GM12872 (cell line): ENCODE measurements at regions not wholly inside any gene's neighbourhood (a gene's known extent, or its start where the extent isn't known, plus 50 kb on each side); places are given as distances from the start of the nearest gene placed in this dataset.

Experiments used
- TF ChIP-seq, protein P1 (sequence below): IDR thresholded peaks from 3 replicates; pipeline ENCODE4 v1.5.1; 2011; ENCODE audit warnings: low read depth, mild to moderate bottlenecking, low read length, moderate library complexity; ENCODE audit not compliant: insufficient read depth

DNA sequence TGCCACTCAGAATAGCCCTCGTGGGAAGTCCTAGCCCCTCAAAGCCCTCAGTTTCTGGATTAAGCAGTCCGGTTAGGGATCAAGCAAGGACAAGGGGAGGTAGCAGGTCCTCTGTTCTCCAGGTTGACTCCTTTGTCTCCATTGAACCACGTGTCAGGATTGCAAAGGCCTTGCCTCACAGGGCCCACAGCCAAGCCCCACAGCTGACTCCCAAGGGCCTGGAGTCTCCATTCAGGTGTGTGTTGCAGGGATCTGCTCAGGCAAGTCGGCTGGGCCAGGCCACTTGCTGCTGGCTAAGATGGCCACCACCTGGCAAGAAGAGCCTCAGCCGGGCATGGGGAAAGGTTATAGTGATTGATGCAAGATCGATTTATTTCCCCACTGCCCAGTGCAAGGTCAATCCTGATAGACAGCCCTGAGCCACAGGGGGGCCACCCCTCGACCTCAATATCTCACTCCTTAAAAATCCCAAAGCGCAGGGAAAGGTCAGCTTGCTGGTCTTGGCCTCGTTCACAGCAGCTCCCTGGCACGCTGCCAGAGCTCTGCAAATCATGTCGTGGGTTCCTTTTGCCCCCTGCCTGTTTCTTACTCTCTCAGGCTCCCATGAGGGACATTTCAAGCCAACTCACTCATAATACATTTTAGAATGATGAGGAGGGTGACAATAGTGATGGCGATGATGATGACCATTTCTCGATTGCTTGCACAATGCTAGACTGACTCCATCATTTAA, 75.9 kb downstream of the EDN3 start:
- TF ChIP-seq, protein P1, sequence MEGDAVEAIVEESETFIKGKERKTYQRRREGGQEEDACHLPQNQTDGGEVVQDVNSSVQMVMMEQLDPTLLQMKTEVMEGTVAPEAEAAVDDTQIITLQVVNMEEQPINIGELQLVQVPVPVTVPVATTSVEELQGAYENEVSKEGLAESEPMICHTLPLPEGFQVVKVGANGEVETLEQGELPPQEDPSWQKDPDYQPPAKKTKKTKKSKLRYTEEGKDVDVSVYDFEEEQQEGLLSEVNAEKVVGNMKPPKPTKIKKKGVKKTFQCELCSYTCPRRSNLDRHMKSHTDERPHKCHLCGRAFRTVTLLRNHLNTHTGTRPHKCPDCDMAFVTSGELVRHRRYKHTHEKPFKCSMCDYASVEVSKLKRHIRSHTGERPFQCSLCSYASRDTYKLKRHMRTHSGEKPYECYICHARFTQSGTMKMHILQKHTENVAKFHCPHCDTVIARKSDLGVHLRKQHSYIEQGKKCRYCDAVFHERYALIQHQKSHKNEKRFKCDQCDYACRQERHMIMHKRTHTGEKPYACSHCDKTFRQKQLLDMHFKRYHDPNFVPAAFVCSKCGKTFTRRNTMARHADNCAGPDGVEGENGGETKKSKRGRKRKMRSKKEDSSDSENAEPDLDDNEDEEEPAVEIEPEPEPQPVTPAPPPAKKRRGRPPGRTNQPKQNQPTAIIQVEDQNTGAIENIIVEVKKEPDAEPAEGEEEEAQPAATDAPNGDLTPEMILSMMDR = no peak

DNA sequence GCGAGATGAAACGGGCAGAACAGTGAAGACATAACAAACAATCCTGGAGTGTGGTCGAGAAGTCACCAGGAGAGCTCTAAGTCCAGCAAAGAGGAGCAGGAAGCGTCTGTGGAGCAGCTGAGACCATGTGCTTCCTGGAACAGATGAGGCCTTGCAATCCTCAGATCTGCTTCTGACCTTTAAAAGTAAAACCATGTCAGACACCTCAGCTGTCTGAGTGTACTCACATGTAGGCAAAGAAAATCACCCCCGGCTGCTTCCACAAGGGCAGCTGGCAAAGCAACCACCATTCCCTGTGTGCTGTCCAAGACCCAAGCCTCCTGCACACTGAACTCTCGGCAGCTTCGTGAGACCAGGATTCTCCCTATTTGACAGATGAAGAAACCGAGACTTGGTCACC, 76.6 kb downstream of the EDN3 start:
- TF ChIP-seq, protein P1 = no peak

DNA sequence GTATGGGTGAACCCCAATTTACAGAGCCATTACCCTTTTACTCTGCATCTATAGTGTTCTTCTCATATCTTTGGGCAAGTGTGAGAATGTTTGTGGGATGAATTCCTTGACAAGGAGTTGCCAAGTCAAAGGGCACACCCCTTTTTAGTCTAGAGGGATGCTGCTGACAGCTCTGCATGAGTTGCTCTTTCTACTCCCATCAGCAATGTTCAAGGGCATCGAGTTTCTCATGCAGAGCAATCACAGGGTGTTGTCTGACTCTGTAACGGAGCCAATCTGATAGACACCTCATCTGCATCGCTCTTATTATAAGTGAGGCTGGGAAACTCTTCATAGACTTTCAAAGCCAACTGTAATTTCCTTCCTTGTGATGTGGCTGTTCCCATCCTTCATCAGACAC, 77.4 kb downstream of the EDN3 start:
- TF ChIP-seq, protein P1 = no peak

DNA sequence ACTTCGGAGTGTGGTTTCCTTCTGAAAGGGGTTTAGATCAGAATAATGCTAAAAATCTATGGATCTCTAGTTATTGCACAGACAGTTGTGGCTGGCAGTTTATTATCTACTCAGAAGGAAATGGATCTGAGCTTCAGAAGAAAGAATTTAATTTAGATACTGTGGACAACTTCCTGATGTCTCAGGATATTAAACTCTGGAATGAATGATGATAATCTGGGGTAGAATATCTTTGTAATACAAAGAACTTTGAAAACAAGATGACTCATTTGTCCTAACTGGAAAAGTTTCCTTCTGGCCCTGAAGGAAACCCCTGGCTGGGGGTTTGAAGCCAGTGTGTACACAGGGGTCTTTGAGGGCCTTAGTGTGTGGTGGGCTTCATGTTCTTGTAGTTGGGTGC, 78.0 kb downstream of the EDN3 start:
- TF ChIP-seq, protein P1 = no peak

DNA sequence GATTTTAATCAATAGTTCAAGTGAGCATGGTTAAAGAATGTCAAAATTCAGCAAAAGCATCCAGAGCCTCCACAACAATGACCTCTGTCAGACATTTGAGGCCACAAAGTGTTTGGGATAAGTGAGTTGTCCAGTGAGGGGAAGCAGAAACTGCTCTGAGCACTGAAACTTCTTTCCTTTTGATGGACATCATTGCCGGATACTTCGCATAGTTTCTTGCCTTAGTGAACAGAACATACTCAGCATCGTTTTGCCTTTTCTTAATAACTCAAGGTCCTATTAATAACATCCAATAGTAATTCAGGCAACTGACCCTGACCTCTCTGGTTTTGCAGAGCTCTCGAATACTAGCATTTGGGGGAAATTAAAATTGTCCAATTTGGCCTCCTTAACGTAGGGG, 78.6 kb downstream of the EDN3 start:
- TF ChIP-seq, protein P1 = no peak

DNA sequence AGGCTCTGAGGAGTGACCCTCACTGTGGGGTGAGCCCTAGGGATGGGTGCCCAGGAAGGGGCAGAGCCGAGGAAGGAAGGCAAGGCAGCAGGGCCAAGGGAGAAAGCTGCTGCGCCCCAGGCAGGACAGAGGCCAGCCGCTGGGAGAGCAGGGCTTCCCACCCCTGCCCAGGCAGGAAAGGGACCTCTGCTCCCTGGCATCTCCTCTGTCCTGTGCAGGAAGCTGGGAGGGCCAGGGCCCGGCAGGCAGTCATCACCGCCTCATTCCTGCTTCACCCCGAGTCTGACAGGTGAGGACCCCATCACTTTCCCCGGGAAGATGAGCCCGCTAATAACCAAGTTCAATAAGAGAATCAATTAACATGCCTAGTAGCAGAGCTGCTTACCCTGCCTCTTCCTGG, 81.3 kb downstream of the EDN3 start:
- TF ChIP-seq, protein P1 = no peak

DNA sequence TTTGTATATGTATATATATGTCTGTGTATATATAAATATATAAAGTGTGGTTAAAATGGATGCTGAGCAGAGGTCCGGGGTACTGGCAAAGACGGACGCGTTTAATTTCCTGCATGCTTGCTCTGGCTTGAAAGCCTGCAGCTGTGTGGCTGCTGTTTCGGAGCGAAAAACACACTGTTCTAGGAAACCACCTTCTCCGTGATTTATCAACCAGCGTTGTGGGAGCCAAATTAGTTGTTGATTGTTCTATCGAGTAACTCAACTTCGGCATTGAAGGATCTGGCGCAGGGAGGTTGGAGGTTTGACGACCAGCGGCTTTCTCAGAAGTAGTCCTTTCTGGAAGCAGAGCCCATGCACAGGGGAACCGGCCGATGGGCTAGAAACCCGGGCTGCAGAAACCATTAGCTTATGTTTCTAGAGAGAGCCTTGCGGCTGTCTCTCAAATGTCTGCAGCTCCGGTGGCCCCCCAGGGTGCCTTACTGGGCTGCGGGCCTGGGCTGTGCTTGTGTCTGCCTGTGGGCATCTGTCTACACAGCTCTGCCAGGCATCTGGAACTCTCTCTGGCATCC, 81.8 kb downstream of the EDN3 start:
- TF ChIP-seq, protein P1 = no peak
